GM18520 (cell line): ENCODE measurements at regions not wholly inside any gene's neighbourhood (a gene's known extent, or its start where the extent isn't known, plus 50 kb on each side); places are given as distances from the start of the nearest gene placed in this dataset.

ENCODE experiments used
- ATAC-seq: cut with Tn5 transposase; IDR thresholded peaks from one replicate; pipeline ENCODE4 v1.9.1; 2021; ENCODE audit not compliant: unreplicated experiment

- ATAC-seq: no peak
Observed at GRCh38 chr13:71089056-71089455, 777.9 kb downstream of the DACH1 start.

- no peak for ATAC-seq
Observed at GRCh38 chr13:71087432-71087831, 779.6 kb downstream of the DACH1 start.

- ATAC-seq: no peak
Observed at GRCh38 chr13:71087006-71087405, 780.0 kb downstream of the DACH1 start.

- ATAC-seq: no peak
Observed at GRCh38 chr13:71082631-71083030, 784.4 kb downstream of the DACH1 start.

GRCh38 chr13:71079638-71080037 lies 787.4 kb downstream of the DACH1 start:
- no peak for ATAC-seq

- ATAC-seq: no peak
Observed at GRCh38 chr13:71068041-71068440, 799.0 kb downstream of the DACH1 start.

- ATAC-seq: no peak
Observed at GRCh38 chr13:71067165-71067815, 799.7 kb downstream of the DACH1 start.

GRCh38 chr13:71056581-71056980 lies 810.4 kb downstream of the DACH1 start:
- no peak for ATAC-seq

- ATAC-seq: peak; percentile 61
Observed at GRCh38 chr13:71055644-71056043, 811.4 kb downstream of the DACH1 start.

- ATAC-seq: no peak
Observed at GRCh38 chr13:71055047-71055446, 812.0 kb downstream of the DACH1 start.

GRCh38 chr13:71054358-71054757 lies 812.6 kb downstream of the DACH1 start:
- peak; percentile 58 for ATAC-seq

- no peak for ATAC-seq
Observed at GRCh38 chr13:71051573-71051972, 815.4 kb downstream of the DACH1 start.

GRCh38 chr13:71046360-71047079 lies 820.5 kb downstream of the DACH1 start:
- ATAC-seq: no peak

GRCh38 chr13:71045101-71045500 lies 821.9 kb downstream of the DACH1 start:
- ATAC-seq: no peak

GRCh38 chr13:71039440-71039839 lies 827.6 kb downstream of the DACH1 start:
- no peak for ATAC-seq

GRCh38 chr13:71034018-71034417 lies 833.0 kb downstream of the DACH1 start:
- no peak for ATAC-seq

- ATAC-seq: no peak
Observed at GRCh38 chr13:71033026-71033425, 834.0 kb downstream of the DACH1 start.

GRCh38 chr13:71030784-71031183 lies 836.2 kb downstream of the DACH1 start:
- ATAC-seq: no peak

GRCh38 chr13:71028884-71029283 lies 838.1 kb downstream of the DACH1 start:
- ATAC-seq: no peak

GRCh38 chr13:71021825-71022422 lies 845.1 kb downstream of the DACH1 start:
- ATAC-seq: no peak

GRCh38 chr13:71018995-71019394 lies 848.0 kb downstream of the DACH1 start:
- no peak for ATAC-seq

GRCh38 chr13:71018544-71018943 lies 848.5 kb downstream of the DACH1 start:
- ATAC-seq: no peak
